WERI-Rb-1 (cell line): ENCODE measurements at regions not wholly inside any gene's neighbourhood (a gene's known extent, or its start where the extent isn't known, plus 50 kb on each side); places are given as distances from the start of the nearest gene placed in this dataset.

Source experiments
- DNase-seq: peaks from one replicate; pipeline ENCODE4 v3.0.0-alpha.2; 2020
- H3K27ac ChIP-seq: fragments of 250-450 bp; sonication (Bioruptor Pico); 2 replicates; pipeline ENCODE4 v1.5.1; 2020; ENCODE audit warnings: mild to moderate bottlenecking, moderate library complexity
- H3K27me3 ChIP-seq: fragments of 250-450 bp; sonication (Bioruptor Pico); 2 replicates; pipeline ENCODE4 v1.5.1; 2021; ENCODE audit warnings: mild to moderate bottlenecking, low read depth, moderate library complexity; ENCODE audit not compliant: insufficient read depth, severe bottlenecking
- H3K36me3 ChIP-seq: fragments of 250-450 bp; sonication (Bioruptor Pico); 2 replicates; pipeline ENCODE4 v1.5.1; 2020; ENCODE audit warnings: mild to moderate bottlenecking, moderate library complexity
- H3K4me3 ChIP-seq: 2 replicates; pipeline ENCODE4 v1.5.1; 2011; ENCODE audit warnings: low read depth, mild to moderate bottlenecking, control low read depth, low read length
- H3K9me3 ChIP-seq: fragments of 250-450 bp; sonication (Bioruptor Pico); 2 replicates; pipeline ENCODE4 v1.5.1; 2021; ENCODE audit warnings: mild to moderate bottlenecking, moderate library complexity; ENCODE audit not compliant: severe bottlenecking
- CTCF ChIP-seq: IDR thresholded peaks from 2 replicates; pipeline ENCODE4 v1.5.1; 2011; ENCODE audit warnings: low read depth, mild to moderate bottlenecking, control low read depth, inconsistent platforms, low read length

- H3K4me3 ChIP-seq: no peak overlapping the region
- DNase-seq: no peak
- TF ChIP-seq CTCF: no peak
These were observed 392.5 kb upstream of the PTBP2 start for GRCh38 chr1:96329121-96329520.

GRCh38 chr1:96331596-96331995, 390.0 kb upstream of the PTBP2 start:
- no peak for TF ChIP-seq CTCF
- Histone ChIP-seq H3K36me3 (no peaks in the 10 kb centered on the region), H3K9me3 (no peaks in the 10 kb centered on the region), H3K27ac (no peak overlapping the region), H3K27me3 (no peaks in the 10 kb centered on the region), H3K4me3 (no peak overlapping the region)
- no peak for DNase-seq

More at GRCh38 chr1:96329121-96329520, 392.5 kb upstream of the PTBP2 start:
- no peak overlapping the region for H3K27ac ChIP-seq
- no peaks in the 10 kb centered on the region for H3K27me3 ChIP-seq
- no peaks in the 10 kb centered on the region for H3K9me3 ChIP-seq
- H3K36me3 ChIP-seq: no peaks in the 10 kb centered on the region

GRCh38 chr1:96333522-96334235, 387.9 kb upstream of the PTBP2 start:
- no peak for TF ChIP-seq CTCF
- H3K9me3 ChIP-seq: no peaks in the 10 kb centered on the region
- no peak for DNase-seq
- no peaks in the 10 kb centered on the region for H3K27me3 ChIP-seq
- no peak overlapping the region for H3K4me3 ChIP-seq
- no peaks in the 10 kb centered on the region for H3K36me3 ChIP-seq
- no peak overlapping the region for H3K27ac ChIP-seq

GRCh38 chr1:96334236-96334557, 387.4 kb upstream of the PTBP2 start:
- no peak for DNase-seq
- no peak overlapping the region for H3K4me3 ChIP-seq
- H3K9me3 ChIP-seq: no peaks in the 10 kb centered on the region
- H3K27ac ChIP-seq: no peak overlapping the region
- no peak for TF ChIP-seq CTCF
- no peaks in the 10 kb centered on the region for H3K27me3 ChIP-seq
- no peaks in the 10 kb centered on the region for H3K36me3 ChIP-seq

- H3K4me3 ChIP-seq: no peak overlapping the region
- no peaks in the 10 kb centered on the region for H3K9me3 ChIP-seq
- no peak for DNase-seq
- no peaks in the 10 kb centered on the region for H3K27me3 ChIP-seq
- H3K27ac ChIP-seq: no peak overlapping the region
- TF ChIP-seq CTCF: no peak
- no peaks in the 10 kb centered on the region for H3K36me3 ChIP-seq
These were observed 383.0 kb upstream of the PTBP2 start for GRCh38 chr1:96338622-96339021.

- no peaks in the 10 kb centered on the region for H3K27me3 ChIP-seq
- H3K27ac ChIP-seq: no peak overlapping the region
- H3K9me3 ChIP-seq: no peaks in the 10 kb centered on the region
- no peak for TF ChIP-seq CTCF
- DNase-seq: no peak
- no peak overlapping the region for H3K4me3 ChIP-seq
- no peaks in the 10 kb centered on the region for H3K36me3 ChIP-seq
These were observed 380.9 kb upstream of the PTBP2 start for GRCh38 chr1:96340686-96341085.
